IMR-90 (cell line): ENCODE measurements at regions not wholly inside any gene's neighbourhood (a gene's known extent, or its start where the extent isn't known, plus 50 kb on each side); places are given as distances from the start of the nearest gene placed in this dataset.

Experiments used
- ATAC-seq: fragments of 200-7000 bp; cut with Tn5 transposase; 2 replicates; pipeline ENCODE4 v1.9.1; 2020; ENCODE audit warnings: low read depth, mild to moderate bottlenecking, moderate library complexity
- BruUV-seq: library from RNA; stranded (reverse); fragments of 400-500 nt; replicated peaks from 2 replicates; lab custom pipeline; 2021; lab: Mats Ljungman, UMichigan
- CTCF ChIA-PET: fragments of 300-600 bp; formaldehyde crosslinking; extraction: SDS; loops from one replicate; lab custom pipeline; 2021; ENCODE audit warnings: antibody characterized with exemption; lab: Yijun Ruan, JAX
- POLR2A ChIA-PET: fragments of 300-600 bp; sonication (Branson Sonifier 250); formaldehyde crosslinking; loops from one replicate; lab custom pipeline; 2022; ENCODE audit warnings: antibody characterized with exemption; ENCODE audit not compliant: unreplicated experiment; lab: Charles Lee
- DNase-seq: peaks from one replicate; pipeline ENCODE4 v3.0.0; 2013
- H2AFZ ChIP-seq: replicated peaks from 2 replicates; pipeline ENCODE3; 2013; ENCODE audit warnings: low read length, mild to moderate bottlenecking; ENCODE audit not compliant: poor library complexity
- H2AK5ac ChIP-seq: 2 replicates; pipeline ENCODE4 v1.6.1; 2013; ENCODE audit warnings: low read depth, low read length, inconsistent platforms
- H2AK9ac ChIP-seq: replicated peaks from 2 replicates; pipeline ENCODE3; 2013; ENCODE audit warnings: mild to moderate bottlenecking, low read depth, low read length, moderate library complexity; ENCODE audit not compliant: poor library complexity
- H2BK120ac ChIP-seq: 2 replicates; pipeline ENCODE4 v1.6.1; 2013; ENCODE audit warnings: low read depth, low read length, inconsistent platforms
- H2BK15ac ChIP-seq: 3 replicates; pipeline ENCODE4 v1.6.1; 2013; ENCODE audit warnings: low read depth, low read length, inconsistent platforms
- H2BK20ac ChIP-seq: 2 replicates; pipeline ENCODE4 v1.6.1; 2013; ENCODE audit warnings: low read depth, mild to moderate bottlenecking, inconsistent platforms, low read length, moderate library complexity
- H2BK5ac ChIP-seq: 2 replicates; pipeline ENCODE4 v1.6.1; 2013; ENCODE audit warnings: mild to moderate bottlenecking, low read depth, low read length, inconsistent platforms; ENCODE audit not compliant: poor library complexity, severe bottlenecking
- H3K14ac ChIP-seq: replicated peaks from 2 replicates; pipeline ENCODE4 v1.6.1; 2013; ENCODE audit warnings: low read depth, low read length, inconsistent platforms
- H3K18ac ChIP-seq: 2 replicates; pipeline ENCODE4 v1.6.1; 2013; ENCODE audit warnings: low read depth, low read length, control low read depth
- H3K23ac ChIP-seq: 2 replicates; pipeline ENCODE4 v1.6.1; 2013; ENCODE audit warnings: low read depth, low read length, inconsistent platforms
- H3K27ac ChIP-seq: 2 replicates; pipeline ENCODE4 v1.5.1; 2013; ENCODE audit warnings: mild to moderate bottlenecking, control low read depth, low read length; ENCODE audit not compliant: insufficient read depth
- H3K27me3 ChIP-seq: 2 replicates; pipeline ENCODE4 v1.6.1; 2013; ENCODE audit warnings: low read length; ENCODE audit not compliant: control insufficient read depth, insufficient read depth
- H3K36me3 ChIP-seq: 2 replicates; pipeline ENCODE4 v1.6.1; 2013; ENCODE audit warnings: low read length, mixed read lengths; ENCODE audit not compliant: control insufficient read depth, insufficient read depth
- H3K4ac ChIP-seq: 2 replicates; pipeline ENCODE4 v1.6.1; 2013; ENCODE audit warnings: low read depth, low read length, inconsistent platforms
- H3K4me1 ChIP-seq: 2 replicates; pipeline ENCODE4 v1.6.1; 2013; ENCODE audit warnings: low read length, mixed read lengths; ENCODE audit not compliant: control insufficient read depth, insufficient read depth
- H3K4me2 ChIP-seq: 2 replicates; pipeline ENCODE4 v1.6.1; 2013; ENCODE audit warnings: low read depth, mild to moderate bottlenecking, control low read depth, low read length, moderate library complexity
- H3K4me3 ChIP-seq: 2 replicates; pipeline ENCODE4 v1.5.1; 2013; ENCODE audit warnings: low read depth, mild to moderate bottlenecking, control low read depth, low read length, moderate library complexity; ENCODE audit not compliant: insufficient read depth
- H3K56ac ChIP-seq: 2 replicates; pipeline ENCODE4 v1.6.1; 2013; ENCODE audit warnings: low read length, inconsistent platforms; ENCODE audit not compliant: insufficient read depth; ENCODE audit errors: extremely low read depth
- H3K79me1 ChIP-seq, 2 experiments: 2 replicates each; pipeline ENCODE4 v1.6.1; 2013; ENCODE audit warnings: low read length in 2 of 2, inconsistent platforms in 1 of 2, low read depth in 1 of 2
- H3K9ac ChIP-seq: 2 replicates; pipeline ENCODE4 v1.6.1; 2013; ENCODE audit warnings: low read depth, low read length, control low read depth
- H3K9me1 ChIP-seq: 2 replicates; pipeline ENCODE4 v1.6.1; 2013; ENCODE audit warnings: low read length, inconsistent platforms; ENCODE audit not compliant: insufficient read depth
- H3K9me3 ChIP-seq: 2 replicates; pipeline ENCODE4 v1.6.1; 2013; ENCODE audit warnings: low read length; ENCODE audit not compliant: control insufficient read depth, insufficient read depth
- H4K20me1 ChIP-seq: 2 replicates; pipeline ENCODE4 v1.6.1; 2013; ENCODE audit warnings: low read length, inconsistent platforms; ENCODE audit not compliant: insufficient read depth
- H4K5ac ChIP-seq: 2 replicates; pipeline ENCODE4 v1.6.1; 2013; ENCODE audit warnings: mild to moderate bottlenecking, low read depth, low read length, control low read depth
- H4K8ac ChIP-seq, 2 experiments: 2 replicates each; pipeline ENCODE4 v1.6.1; 2013; ENCODE audit warnings: low read depth in 2 of 2, low read length in 2 of 2, control low read depth in 1 of 2, inconsistent platforms in 1 of 2
- H4K91ac ChIP-seq: 2 replicates; pipeline ENCODE4 v1.6.1; 2013; ENCODE audit warnings: low read depth, low read length, inconsistent platforms; ENCODE audit not compliant: insufficient read depth
- RAD21 ChIP-seq: IDR thresholded peaks from 2 replicates; pipeline ENCODE4 v1.6.1; 2012; ENCODE audit warnings: low read length, improper control_type of control experiment
- WGBS, 2 experiments: methylation state at CpG; one replicate each; pipeline versions ENCODE4 v1.1.5 to v1.1.7; 2013; ENCODE audit warnings: missing lambda C conversion rate in 2 of 2; ENCODE audit not compliant: insufficient read length in 1 of 2; ENCODE audit errors: extremely low coverage in 2 of 2; 5-methylcytosine and 5-hydroxymethylcytosine counted together
- dilution Hi-C: fragments of 300-500 bp; cut with HindIII; formaldehyde crosslinking; loops from one replicate; pipeline ENCODE4 v1.14.3; 2018; ENCODE audit warnings: low sequenced_read_pairs; ENCODE audit not compliant: unreplicated experiment
- in situ Hi-C: fragments of 300-500 bp; cut with MboI; formaldehyde crosslinking; loops from 3 replicates; pipeline ENCODE4 v1.14.3; 2019; ENCODE audit warnings: low sequenced_read_pairs, inconsistent platforms, mixed read lengths
- intact Hi-C: fragments of 100-400 bp; cut with micrococcal nuclease; formaldehyde crosslinking; loops from 2 replicates; pipeline ENCODE4 v1.10.0; 2022

GRCh38 chr4:165606465-165607205 lies 227.8 kb downstream of the CPE start:
- H3K9me3 ChIP-seq = peaks cover 1% of the 10 kb centered on the region
- H3K79me1 ChIP-seq = no peaks in the 10 kb centered on the region
- intact Hi-C loops (no loop called here), dilution Hi-C loops (no loop called here), in situ Hi-C loops (no loop called here)
- ATAC-seq (no peak), DNase-seq (no peak)
- no peaks in the 10 kb centered on the region for H3K4me1 ChIP-seq
- no peak overlapping the region for H3K23ac ChIP-seq
- no CpG with 5 or more reads among the region's 2 CpGs for WGBS, 2 experiments
- no peak for TF ChIP-seq RAD21
- H3K56ac ChIP-seq = no peak overlapping the region
- no peak overlapping the region for H2BK5ac ChIP-seq
- no peak overlapping the region for H3K4me2 ChIP-seq
- H3K14ac ChIP-seq = no peak overlapping the region
- H3K9ac ChIP-seq = no peak overlapping the region
- H4K20me1 ChIP-seq = no peaks in the 10 kb centered on the region
- H2AK5ac ChIP-seq = no peak overlapping the region
- no peak overlapping the region for H2AFZ ChIP-seq
- CTCF ChIA-PET = no interaction called here
- no peak overlapping the region for H4K8ac ChIP-seq
- no peak overlapping the region for H3K4me3 ChIP-seq
- BruUV-seq = no TSS peak
- H2BK120ac ChIP-seq = no peak overlapping the region
- no peak overlapping the region for H3K4ac ChIP-seq
- POLR2A ChIA-PET = no interaction called here
- H3K27ac ChIP-seq = no peak overlapping the region
- H4K5ac ChIP-seq = no peak overlapping the region
- H3K18ac ChIP-seq = no peak overlapping the region
- H3K9me1 ChIP-seq = no peaks in the 10 kb centered on the region
- no peak overlapping the region for H2AK9ac ChIP-seq
- H2BK20ac ChIP-seq = no peak overlapping the region
- no peaks in the 10 kb centered on the region for H3K36me3 ChIP-seq
- no peak overlapping the region for H2BK15ac ChIP-seq
- H4K91ac ChIP-seq = no peak overlapping the region
- H3K27me3 ChIP-seq = no peaks in the 10 kb centered on the region
